ENCODE measurements at regions not wholly inside any gene's neighbourhood (a gene's known extent, or its start where the extent isn't known, plus 50 kb on each side); places are given as distances from the start of the nearest gene placed in this dataset.

- DNase-seq (ENCODE audit: extremely low spot score, unreplicated experiment): no peak
- Mint-ChIP-seq H3K9me3 (peaks cover 5% of the 10 kb centered on the region), H3K4me3 (no peak overlapping the region), H3K27me3 (peaks cover 5% of the 10 kb centered on the region), H3K36me3 (no peaks in the 10 kb centered on the region), H3K4me1 (ENCODE audit: unreplicated experiment) (peaks cover 10% of the 10 kb centered on the region), H3K27ac (no peak overlapping the region)
- TF ChIP-seq CTCF (conservative IDR thresholded peaks at IDR 0.05): no peak
Observed at GRCh38 chr12:107441665-107442300, 243.8 kb upstream of the PWP1 start.

GRCh38 chr12:107442326-107442987 lies 243.1 kb upstream of the PWP1 start:
- Mint-ChIP-seq H3K27me3 (peaks cover 5% of the 10 kb centered on the region), H3K9me3 (peaks cover 5% of the 10 kb centered on the region), H3K4me3 (no peak overlapping the region), H3K27ac (no peak overlapping the region), H3K4me1 (ENCODE audit: unreplicated experiment) (peaks cover 10% of the 10 kb centered on the region), H3K36me3 (no peaks in the 10 kb centered on the region)
- DNase-seq (ENCODE audit: extremely low spot score, unreplicated experiment): no peak
- TF ChIP-seq CTCF (conservative IDR thresholded peaks at IDR 0.05): no peak

- TF ChIP-seq CTCF (conservative IDR thresholded peaks at IDR 0.05): no peak
- Mint-ChIP-seq H3K36me3 (no peaks in the 10 kb centered on the region), H3K4me3 (no peak overlapping the region), H3K27me3 (peaks cover 5% of the 10 kb centered on the region), H3K9me3 (peaks cover 5% of the 10 kb centered on the region), H3K27ac (no peak overlapping the region), H3K4me1 (ENCODE audit: unreplicated experiment) (peaks cover 10% of the 10 kb centered on the region)
- no peak for DNase-seq (ENCODE audit: extremely low spot score, unreplicated experiment)
Observed at GRCh38 chr12:107443320-107444090, 242.1 kb upstream of the PWP1 start.

- peaks cover 5% of the 10 kb centered on the region for H3K9me3 Mint-ChIP-seq
- no peak overlapping the region for H3K27ac Mint-ChIP-seq
- no peak overlapping the region for H3K4me3 Mint-ChIP-seq
- no peaks in the 10 kb centered on the region for H3K36me3 Mint-ChIP-seq
- peaks cover 9% of the 10 kb centered on the region for H3K4me1 Mint-ChIP-seq (ENCODE audit: unreplicated experiment)
- TF ChIP-seq CTCF (conservative IDR thresholded peaks at IDR 0.05): no peak
- DNase-seq (ENCODE audit: extremely low spot score, unreplicated experiment): no peak
- no peaks in the 10 kb centered on the region for H3K27me3 Mint-ChIP-seq
Observed at GRCh38 chr12:107444771-107445170, 240.8 kb upstream of the PWP1 start.

GRCh38 chr12:107446476-107446875 lies 239.1 kb upstream of the PWP1 start:
- Mint-ChIP-seq H3K27me3 (peaks cover 2% of the 10 kb centered on the region), H3K4me3 (no peak overlapping the region), H3K36me3 (no peaks in the 10 kb centered on the region), H3K27ac (no peak overlapping the region), H3K9me3 (peaks cover 5% of the 10 kb centered on the region), H3K4me1 (ENCODE audit: unreplicated experiment) (peaks cover 19% of the 10 kb centered on the region)
- TF ChIP-seq CTCF (conservative IDR thresholded peaks at IDR 0.05): no peak
- no peak for DNase-seq (ENCODE audit: extremely low spot score, unreplicated experiment)

All from type B pancreatic cell (in vitro differentiated cells).